CD14-positive monocyte (primary cell): ENCODE measurements at regions not wholly inside any gene's neighbourhood (a gene's known extent, or its start where the extent isn't known, plus 50 kb on each side); places are given as distances from the start of the nearest gene placed in this dataset.

Source experiments
- DNase-seq, 3 donors: peaks; one replicate each; pipeline ENCODE4 v3.0.0-alpha.2; 2011 to 2022
- H2AFZ ChIP-seq: 2 replicates; pipeline ENCODE4 v1.6.0; 2012; ENCODE audit warnings: mild to moderate bottlenecking, low read depth, low read length, inconsistent platforms; ENCODE audit not compliant: insufficient read depth, poor library complexity, severe bottlenecking
- H3K27ac ChIP-seq, 2 donors: 1 replicate in 1 of 2; 2 replicates in 1 of 2; pipeline ENCODE4 v1.5.1; 2012 to 2013; ENCODE audit warnings: low read length in 2 of 2, control low read depth in 1 of 2, inconsistent platforms in 1 of 2, low read depth in 1 of 2, mild to moderate bottlenecking in 1 of 2
- H3K27me3 ChIP-seq, 2 donors: one replicate each; pipeline versions ENCODE4 v1.6.0 to v1.6.1; 2011 to 2013; ENCODE audit warnings: low read length in 2 of 2; ENCODE audit not compliant: control insufficient read depth in 2 of 2, insufficient read depth in 2 of 2
- H3K36me3 ChIP-seq, 2 donors: replicated peaks in 1 of 2; 1 replicate in 1 of 2; 2 replicates in 1 of 2; pipeline versions ENCODE4 v1.5.1 to v1.6.1; 2012 to 2013; ENCODE audit warnings: low read length in 2 of 2, control low read depth in 1 of 2, inconsistent platforms in 1 of 2, mild to moderate bottlenecking in 1 of 2; ENCODE audit not compliant: insufficient read depth in 2 of 2, control insufficient read depth in 1 of 2
- H3K4me1 ChIP-seq, 2 donors: 1 replicate in 1 of 2; 2 replicates in 1 of 2; pipeline versions ENCODE4 v1.5.1 to v1.6.1; 2012 to 2013; ENCODE audit warnings: low read length in 2 of 2, control low read depth in 1 of 2, inconsistent platforms in 1 of 2, mild to moderate bottlenecking in 1 of 2, moderate library complexity in 1 of 2; ENCODE audit not compliant: insufficient read depth in 2 of 2, control insufficient read depth in 1 of 2
- H3K4me2 ChIP-seq: replicated peaks from 2 replicates; pipeline ENCODE3; 2012; ENCODE audit warnings: low read length, moderate library complexity, mild to moderate bottlenecking; ENCODE audit not compliant: poor library complexity, severe bottlenecking; ENCODE audit errors: extremely low read depth
- H3K4me3 ChIP-seq, 3 experiments: fragments of 200-600 bp in 1 of 3; sonication (generic) in 1 of 3; replicated peaks in 1 of 3; 1 replicate in 2 of 3; 2 replicates in 1 of 3; pipeline ENCODE4 v1.5.1; 2011 to 2013; ENCODE audit warnings: low read length in 3 of 3, mild to moderate bottlenecking in 3 of 3, control low read depth in 2 of 3, low read depth in 2 of 3, inconsistent platforms in 1 of 3, moderate library complexity in 1 of 3
- H3K79me2 ChIP-seq: 2 replicates; pipeline ENCODE4 v1.6.0; 2012; ENCODE audit warnings: mild to moderate bottlenecking, control low read depth, inconsistent platforms, low read length, moderate library complexity; ENCODE audit not compliant: insufficient read depth
- H3K9ac ChIP-seq: 2 replicates; pipeline ENCODE4 v1.6.0; 2017; ENCODE audit warnings: low read length, mild to moderate bottlenecking; ENCODE audit not compliant: insufficient read depth, poor library complexity, severe bottlenecking
- H3K9me3 ChIP-seq, 2 donors: replicated peaks in 1 of 2; 1 replicate in 1 of 2; 2 replicates in 1 of 2; pipeline versions ENCODE4 v1.5.1 to v1.6.1; 2012 to 2013; ENCODE audit warnings: low read length in 2 of 2, control low read depth in 1 of 2; ENCODE audit not compliant: control insufficient read depth in 1 of 2, insufficient read depth in 1 of 2
- H4K20me1 ChIP-seq: 2 replicates; pipeline ENCODE4 v1.6.0; 2012; ENCODE audit warnings: mild to moderate bottlenecking, low read length, control low read depth, moderate library complexity; ENCODE audit not compliant: insufficient read depth
- H3K27ac Mint-ChIP-seq, 7 donors: one replicate each; pipeline ENCODE4 v1.8.0; 2020; ENCODE audit warnings: mild to moderate bottlenecking in 7 of 7, mixed read lengths in 7 of 7, moderate library complexity in 6 of 7, inconsistent platforms in 2 of 7
- H3K27me3 Mint-ChIP-seq, 3 donors: one replicate each; pipeline ENCODE4 v1.8.0; 2021 to 2022; ENCODE audit warnings: low read depth in 3 of 3, mild to moderate bottlenecking in 3 of 3, mixed read lengths in 3 of 3, moderate library complexity in 3 of 3, inconsistent platforms in 1 of 3
- H3K36me3 Mint-ChIP-seq, 2 donors: one replicate each; pipeline ENCODE4 v1.8.0; 2020; ENCODE audit warnings: mixed read lengths in 2 of 2, inconsistent platforms in 1 of 2, mild to moderate bottlenecking in 1 of 2
- H3K4me1 Mint-ChIP-seq: one replicate; pipeline ENCODE4 v1.8.0; 2020; ENCODE audit warnings: mild to moderate bottlenecking, mixed read lengths
- H3K4me3 Mint-ChIP-seq, 2 donors: one replicate each; pipeline ENCODE4 v1.8.0; 2020; ENCODE audit warnings: mild to moderate bottlenecking in 2 of 2, mixed read lengths in 2 of 2, moderate library complexity in 1 of 2
- H3K9me3 Mint-ChIP-seq, 7 donors: one replicate each; pipeline ENCODE4 v1.8.0; 2020 to 2022; ENCODE audit warnings: mixed read lengths in 7 of 7, mild to moderate bottlenecking in 6 of 7, moderate library complexity in 6 of 7, inconsistent platforms in 2 of 7
- WGBS: methylation state at CpG from one replicate; pipeline ENCODE4 v1.1.5; 2013; ENCODE audit warnings: missing lambda C conversion rate; ENCODE audit not compliant: insufficient coverage; 5-methylcytosine and 5-hydroxymethylcytosine counted together
- intact Hi-C, 2 donors: fragments of 100-400 bp; cut with micrococcal nuclease; formaldehyde crosslinking; loops; one replicate each; pipeline versions ENCODE4 v1.15.0 to v1.15.1; 2023
- TF ChIP-seq, protein P1 (sequence below): fragments of 200-600 bp; IDR thresholded peaks from one replicate; pipeline ENCODE4 v1.8.0; 2022; ENCODE audit warnings: antibody characterized with exemption, mild to moderate bottlenecking

DNA sequence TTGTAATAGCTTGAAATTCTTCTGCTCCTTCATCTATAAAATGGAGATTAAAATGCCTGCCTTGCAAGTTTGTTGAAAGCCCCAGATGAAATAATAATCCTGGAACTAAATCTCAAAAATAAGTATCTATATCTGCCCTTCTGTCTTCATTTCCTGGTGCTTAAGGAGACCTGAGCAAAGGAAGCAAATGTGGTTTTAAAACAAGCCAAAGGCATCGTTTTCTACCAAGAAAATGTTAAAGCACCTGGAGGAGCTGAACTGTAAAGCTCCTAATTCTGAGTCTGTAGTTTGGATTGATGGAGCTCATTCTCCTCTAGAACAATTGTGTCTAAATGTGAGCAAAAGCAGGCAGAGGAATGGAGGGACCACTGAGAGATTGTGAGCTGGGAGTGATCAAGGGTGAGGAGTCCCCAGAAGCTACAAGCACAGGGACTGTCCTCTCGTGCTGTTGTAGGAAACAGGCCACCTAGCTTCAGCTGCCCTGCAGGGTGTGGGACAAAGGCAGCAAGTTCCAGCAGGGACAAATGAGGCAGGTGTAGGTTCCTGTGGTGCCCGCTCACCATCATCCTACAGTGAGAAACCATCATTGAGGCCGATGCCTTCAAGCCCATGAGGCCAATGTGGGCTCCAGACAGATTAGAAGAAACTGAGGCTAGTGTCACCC is 420.7 kb upstream of the TRIB2 start:
- Mint-ChIP-seq H3K4me3 (no peak overlapping the region), H3K27ac (no peak overlapping the region), H3K9me3 (peaks cover 0 to 3% (median 2%) of the 10 kb centered on the region in 7 donors), H3K4me1 (no peaks in the 10 kb centered on the region), H3K27me3 (peaks cover 0 to 3% (median under 1%) of the 10 kb centered on the region in 3 donors), H3K36me3 (no peaks in the 10 kb centered on the region)
- Histone ChIP-seq H3K4me3 (no peak overlapping the region), H2AFZ (no peak overlapping the region), H3K79me2 (no peaks in the 10 kb centered on the region), H3K4me1 (no peaks in the 10 kb centered on the region), H3K36me3 (no peaks in the 10 kb centered on the region), H3K27me3 (no peaks in the 10 kb centered on the region), H3K27ac (no peak overlapping the region), H4K20me1 (no peaks in the 10 kb centered on the region), H3K9ac (no peak overlapping the region), H3K4me2 (no peak overlapping the region), H3K9me3 (no peaks in the 10 kb centered on the region)
- no peak for DNase-seq
- 68% methylated on average over 3 of the region's 4 CpGs for WGBS
- TF ChIP-seq, protein P1, sequence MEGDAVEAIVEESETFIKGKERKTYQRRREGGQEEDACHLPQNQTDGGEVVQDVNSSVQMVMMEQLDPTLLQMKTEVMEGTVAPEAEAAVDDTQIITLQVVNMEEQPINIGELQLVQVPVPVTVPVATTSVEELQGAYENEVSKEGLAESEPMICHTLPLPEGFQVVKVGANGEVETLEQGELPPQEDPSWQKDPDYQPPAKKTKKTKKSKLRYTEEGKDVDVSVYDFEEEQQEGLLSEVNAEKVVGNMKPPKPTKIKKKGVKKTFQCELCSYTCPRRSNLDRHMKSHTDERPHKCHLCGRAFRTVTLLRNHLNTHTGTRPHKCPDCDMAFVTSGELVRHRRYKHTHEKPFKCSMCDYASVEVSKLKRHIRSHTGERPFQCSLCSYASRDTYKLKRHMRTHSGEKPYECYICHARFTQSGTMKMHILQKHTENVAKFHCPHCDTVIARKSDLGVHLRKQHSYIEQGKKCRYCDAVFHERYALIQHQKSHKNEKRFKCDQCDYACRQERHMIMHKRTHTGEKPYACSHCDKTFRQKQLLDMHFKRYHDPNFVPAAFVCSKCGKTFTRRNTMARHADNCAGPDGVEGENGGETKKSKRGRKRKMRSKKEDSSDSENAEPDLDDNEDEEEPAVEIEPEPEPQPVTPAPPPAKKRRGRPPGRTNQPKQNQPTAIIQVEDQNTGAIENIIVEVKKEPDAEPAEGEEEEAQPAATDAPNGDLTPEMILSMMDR: no peak
- intact Hi-C loops: no loop called here

DNA sequence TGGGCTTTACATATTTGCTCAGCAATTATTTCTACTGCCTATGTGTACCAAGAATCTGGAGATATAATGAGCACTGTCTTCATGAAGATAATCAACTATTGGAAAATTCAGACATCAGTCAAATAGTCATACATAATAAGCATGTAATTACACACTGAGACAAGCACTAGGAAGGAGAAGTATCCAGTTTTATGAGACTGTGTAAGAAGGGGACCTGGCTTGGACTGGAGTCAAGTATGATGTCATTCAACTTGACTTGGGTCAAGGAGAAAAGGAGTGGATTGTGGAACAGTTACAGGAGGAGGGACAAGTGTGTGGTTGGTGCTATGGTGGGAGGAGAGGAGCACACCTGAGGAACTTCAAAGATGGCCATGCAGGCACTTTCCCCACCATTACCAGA is 419.8 kb upstream of the TRIB2 start:
- Mint-ChIP-seq H3K4me3 (no peak overlapping the region), H3K27ac (no peak overlapping the region)
- no peaks in the 10 kb centered on the region for H3K27me3 ChIP-seq

More for the DNA sequence above, 419.8 kb upstream of the TRIB2 start:
- Histone ChIP-seq H3K4me2 (no peak overlapping the region), H3K4me1 (no peaks in the 10 kb centered on the region), H3K9ac (no peak overlapping the region), H3K27ac (no peak overlapping the region), H3K4me3 (no peak overlapping the region), H2AFZ (no peak overlapping the region), H3K79me2 (no peaks in the 10 kb centered on the region), H3K36me3 (no peaks in the 10 kb centered on the region), H4K20me1 (no peaks in the 10 kb centered on the region), H3K9me3 (no peaks in the 10 kb centered on the region)
- H3K4me1 Mint-ChIP-seq: no peaks in the 10 kb centered on the region
- H3K9me3 Mint-ChIP-seq: peaks cover 0 to 5% (median 1%) of the 10 kb centered on the region in 7 donors
- TF ChIP-seq, protein P1: no peak
- no peaks in the 10 kb centered on the region for H3K36me3 Mint-ChIP-seq
- no peak for DNase-seq
- intact Hi-C loops: no loop called here
- H3K27me3 Mint-ChIP-seq: peaks cover 0 to 3% (median 2%) of the 10 kb centered on the region in 3 donors
